Left ventricle myocardium inferior (tissue), 1 donor: ENCODE measurements at regions not wholly inside any gene's neighbourhood (a gene's known extent, or its start where the extent isn't known, plus 50 kb on each side); places are given as distances from the start of the nearest gene placed in this dataset.

Source experiments
- DNase-seq: peaks from one replicate; pipeline ENCODE4 v3.0.0-alpha.2; 2020
- H3K27ac ChIP-seq: fragments of 200-600 bp; replicated peaks from 2 replicates; pipeline ENCODE4 v1.8.0; 2021
- H3K27me3 ChIP-seq: fragments of 200-600 bp; 2 replicates; pipeline ENCODE4 v1.8.0; 2021; ENCODE audit warnings: low read depth
- H3K36me3 ChIP-seq: fragments of 200-600 bp; 2 replicates; pipeline ENCODE4 v1.8.0; 2021
- H3K4me1 ChIP-seq: fragments of 200-600 bp; 2 replicates; pipeline ENCODE4 v1.8.0; 2021
- H3K4me3 ChIP-seq: fragments of 200-600 bp; 2 replicates; pipeline ENCODE4 v1.8.0; 2021; ENCODE audit warnings: mild to moderate bottlenecking, moderate library complexity
- H3K9me3 ChIP-seq: fragments of 200-600 bp; replicated peaks from 2 replicates; pipeline ENCODE4 v1.8.0; 2021
- CTCF ChIP-seq: fragments of 200-600 bp; IDR thresholded peaks from 2 replicates; pipeline ENCODE4 v1.8.0; 2021; ENCODE audit warnings: antibody characterized with exemption, mild to moderate bottlenecking, borderline replicate concordance
- intact Hi-C: fragments of 100-400 bp; cut with micrococcal nuclease; formaldehyde crosslinking; loops from one replicate; pipeline ENCODE4 v1.11.0; 2022
- donor health status: DM: no; HTN: yes; CAD: no; lungs with severe emphysema.

- peaks cover 4% of the 10 kb centered on the region for H3K27me3 ChIP-seq
- no peaks in the 10 kb centered on the region for H3K4me1 ChIP-seq
- H3K27ac ChIP-seq, result no peak overlapping the region
- DNase-seq, result no peak
- H3K36me3 ChIP-seq, result no peaks in the 10 kb centered on the region
- H3K4me3 ChIP-seq, result no peak overlapping the region
- no peak for TF ChIP-seq CTCF
- H3K9me3 ChIP-seq, result peaks cover 42% of the 10 kb centered on the region
- intact Hi-C loops, result no loop called here
Observed at GRCh38 chr10:119996944-119997343, 104.4 kb downstream of the SEC23IP start.

DNA sequence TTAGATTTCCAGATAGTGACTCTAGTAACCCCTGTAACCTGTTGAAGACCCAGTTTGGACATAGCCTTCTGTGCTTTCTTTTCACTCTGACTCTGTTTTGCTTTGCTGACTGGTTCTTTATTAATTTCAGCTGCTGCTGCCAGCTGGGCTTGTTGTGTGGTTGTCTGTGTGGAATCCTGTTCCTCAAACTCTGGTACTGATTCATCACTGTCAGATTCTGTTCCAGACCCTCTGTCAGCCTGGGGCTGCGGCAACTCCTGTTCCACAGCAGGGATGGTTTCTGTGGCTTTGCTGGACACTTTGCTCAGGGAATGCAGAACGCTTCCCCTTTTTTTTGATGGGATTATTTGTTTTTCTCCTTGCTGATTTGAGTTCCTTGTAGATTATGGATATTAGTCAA is 104.9 kb downstream of the SEC23IP start:
- H3K9me3 ChIP-seq, result peaks cover 42% of the 10 kb centered on the region
- no peaks in the 10 kb centered on the region for H3K36me3 ChIP-seq
- TF ChIP-seq CTCF, result no peak
- no peak for DNase-seq
- H3K27me3 ChIP-seq, result peaks cover 4% of the 10 kb centered on the region
- no peak overlapping the region for H3K27ac ChIP-seq
- no peaks in the 10 kb centered on the region for H3K4me1 ChIP-seq
- no peak overlapping the region for H3K4me3 ChIP-seq
- intact Hi-C loops, result no loop called here

DNA sequence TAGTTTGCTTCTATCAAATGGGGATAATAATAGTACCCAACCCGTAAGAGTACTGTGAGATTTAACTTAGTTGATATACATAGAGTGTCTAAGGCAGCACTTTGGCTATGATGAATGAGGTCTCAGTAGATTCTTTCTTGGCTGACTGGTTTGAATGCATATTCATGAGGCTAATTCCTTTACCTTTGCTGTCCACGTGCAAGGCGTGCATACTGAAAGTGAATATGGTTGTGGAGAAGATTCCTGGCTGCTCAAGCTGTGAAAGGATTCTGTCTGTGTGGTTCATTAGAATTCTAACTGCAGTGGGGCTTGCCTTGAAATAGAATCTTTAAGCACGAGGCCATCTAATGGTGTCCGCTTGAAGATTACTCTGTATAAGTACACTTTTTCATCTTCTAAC is 110.3 kb downstream of the SEC23IP start:
- H3K4me1 ChIP-seq, result no peaks in the 10 kb centered on the region
- intact Hi-C loops, result no loop called here
- H3K9me3 ChIP-seq, result peaks cover 15% of the 10 kb centered on the region
- no peaks in the 10 kb centered on the region for H3K36me3 ChIP-seq
- no peak for DNase-seq
- H3K27ac ChIP-seq, result no peak overlapping the region
- no peak overlapping the region for H3K4me3 ChIP-seq
- no peak for TF ChIP-seq CTCF
- H3K27me3 ChIP-seq, result peaks cover 36% of the 10 kb centered on the region

GRCh38 chr10:120005207-120006201 is 113.0 kb downstream of the SEC23IP start:
- intact Hi-C loops, result no loop called here

DNA sequence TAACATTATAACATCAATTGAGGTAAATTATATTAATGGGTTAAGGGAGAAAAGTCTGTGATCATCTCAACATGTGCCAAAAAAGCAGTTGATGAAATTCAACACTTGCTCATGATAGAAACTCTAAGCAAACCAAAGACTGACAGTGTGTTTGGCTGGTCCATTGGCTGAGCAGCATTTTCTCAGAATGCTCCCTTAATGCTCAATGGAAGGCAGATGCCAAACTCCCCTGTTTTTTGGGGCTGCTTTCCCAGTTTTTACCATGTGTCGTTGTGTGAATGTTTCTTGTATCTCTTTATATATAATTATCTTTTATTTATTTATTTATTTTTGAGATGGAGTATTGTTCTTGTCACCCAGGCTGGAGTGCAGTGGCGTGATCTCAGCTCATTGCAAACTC is 114.7 kb downstream of the SEC23IP start:
- H3K4me1 ChIP-seq, result no peaks in the 10 kb centered on the region
- no peak overlapping the region for H3K4me3 ChIP-seq
- H3K27ac ChIP-seq, result no peak overlapping the region
- no peaks in the 10 kb centered on the region for H3K36me3 ChIP-seq
- DNase-seq, result no peak
- TF ChIP-seq CTCF, result no peak
- intact Hi-C loops, result no loop called here
- H3K9me3 ChIP-seq, result no peaks in the 10 kb centered on the region
- peaks cover 78% of the 10 kb centered on the region for H3K27me3 ChIP-seq

More at GRCh38 chr10:120005207-120006201, 113.0 kb downstream of the SEC23IP start:
- no peak for TF ChIP-seq CTCF
- H3K4me3 ChIP-seq, result no peak overlapping the region
- peaks cover 4% of the 10 kb centered on the region for H3K9me3 ChIP-seq
- H3K27me3 ChIP-seq, result peaks cover 60% of the 10 kb centered on the region
- no peaks in the 10 kb centered on the region for H3K36me3 ChIP-seq
- no peak overlapping the region for H3K27ac ChIP-seq
- no peak for DNase-seq
- no peaks in the 10 kb centered on the region for H3K4me1 ChIP-seq
